GM19240 (cell line): ENCODE measurements at regions not wholly inside any gene's neighbourhood (a gene's known extent, or its start where the extent isn't known, plus 50 kb on each side); places are given as distances from the start of the nearest gene placed in this dataset.

Experiments
- DNase-seq: peaks from one replicate; pipeline ENCODE4 v3.0.0; 2011; ENCODE audit warnings: low spot score; ENCODE audit not compliant: insufficient read length

DNA sequence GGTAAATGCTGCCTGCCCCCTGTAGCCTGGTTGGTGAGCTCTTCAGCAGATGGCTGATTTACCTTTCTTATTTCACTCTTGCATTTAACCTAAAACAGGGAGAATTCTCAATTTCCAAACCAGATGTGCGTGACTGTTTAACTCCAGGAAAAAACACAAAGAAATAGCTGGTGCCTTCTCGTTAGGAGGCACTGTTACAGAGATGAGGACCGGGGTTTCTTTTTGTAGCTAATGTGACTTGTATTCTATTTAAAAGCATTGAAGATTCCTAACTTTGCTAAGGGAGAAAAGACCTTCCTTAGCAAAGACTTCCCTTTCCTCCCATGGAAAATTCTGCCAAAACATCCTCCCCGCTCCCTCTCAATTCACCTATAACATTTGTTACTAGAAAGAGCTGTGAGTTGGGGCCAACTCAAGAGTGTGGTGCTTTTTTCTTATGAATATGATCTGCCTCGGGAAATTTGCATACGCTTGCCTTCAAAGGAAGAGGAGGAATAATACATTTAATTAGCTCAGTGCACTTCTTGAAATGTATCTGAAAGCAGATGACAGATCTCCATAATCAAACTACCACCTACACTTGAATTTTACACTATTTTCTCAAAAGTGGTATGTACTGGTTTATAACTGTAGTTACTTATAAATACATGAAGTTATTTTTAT lies 102.0 kb upstream of the ARID2 start:
- DNase-seq: no peak

DNA sequence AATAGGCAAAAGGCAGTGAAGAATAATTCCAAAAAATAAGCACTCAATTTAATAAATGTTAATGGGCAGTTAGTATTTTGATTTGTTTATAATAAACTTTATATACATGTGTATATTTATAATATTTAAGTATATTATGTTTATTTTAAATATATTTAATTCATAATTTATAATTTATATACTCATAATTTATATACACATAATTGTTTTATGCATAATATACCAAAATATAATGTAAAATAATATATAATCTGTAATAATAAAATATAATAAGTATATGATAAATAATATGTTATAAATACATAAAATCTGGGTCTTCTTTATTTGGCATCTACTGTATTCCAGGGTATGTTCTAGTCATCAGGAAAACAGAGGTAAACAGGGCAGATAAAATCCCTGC lies 100.2 kb upstream of the ARID2 start:
- no peak for DNase-seq

DNA sequence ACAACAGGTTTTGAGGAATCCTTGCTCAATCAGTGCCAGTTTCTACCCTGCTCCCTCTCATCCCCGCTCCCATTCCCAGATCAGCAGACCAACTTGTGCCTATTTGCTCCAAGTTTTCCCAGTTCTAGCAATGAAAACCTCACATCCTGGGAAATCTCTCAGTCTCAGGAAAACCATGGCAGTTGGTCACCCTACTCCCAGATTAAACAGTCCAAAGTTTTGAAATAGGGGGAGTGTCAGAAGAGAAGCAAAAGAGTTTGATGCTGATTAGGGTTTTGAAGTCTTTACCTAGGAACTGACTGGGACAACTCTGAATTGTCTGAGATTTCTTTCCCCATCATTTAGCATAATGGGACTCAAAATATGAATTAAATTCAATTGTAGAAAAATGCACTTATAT lies 95.8 kb upstream of the ARID2 start:
- no peak for DNase-seq

DNA sequence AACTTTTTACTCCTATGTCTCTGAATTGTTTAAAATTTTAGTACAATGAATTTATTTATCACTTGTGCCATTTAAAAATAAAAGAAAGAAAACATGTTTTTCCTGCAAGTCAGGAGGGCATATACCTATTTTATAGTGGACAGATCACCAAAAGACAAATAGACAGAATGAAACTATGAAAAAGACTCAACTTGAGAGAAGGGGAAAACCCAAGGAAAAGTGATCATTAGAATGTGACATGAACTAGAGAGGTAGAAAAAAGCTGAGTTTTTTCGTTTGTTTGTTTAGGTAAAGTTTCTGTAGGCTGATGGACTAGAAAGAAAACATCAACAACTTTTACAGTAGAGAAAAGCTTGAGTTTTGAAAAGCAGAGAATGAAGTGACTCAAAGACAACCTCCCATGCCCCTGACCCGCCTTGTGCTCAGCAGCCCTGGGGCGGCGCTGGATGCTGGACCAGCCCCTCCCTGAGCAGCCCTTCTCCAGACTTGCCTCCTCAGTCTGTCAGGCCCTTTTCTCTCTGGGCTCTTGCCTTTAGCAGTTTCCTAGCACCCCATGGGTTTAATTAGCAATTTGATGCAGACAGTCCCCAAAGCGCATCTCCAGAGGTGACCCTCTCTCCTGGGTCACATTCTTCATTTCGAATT lies 95.1 kb upstream of the ARID2 start:
- DNase-seq: no peak

DNA sequence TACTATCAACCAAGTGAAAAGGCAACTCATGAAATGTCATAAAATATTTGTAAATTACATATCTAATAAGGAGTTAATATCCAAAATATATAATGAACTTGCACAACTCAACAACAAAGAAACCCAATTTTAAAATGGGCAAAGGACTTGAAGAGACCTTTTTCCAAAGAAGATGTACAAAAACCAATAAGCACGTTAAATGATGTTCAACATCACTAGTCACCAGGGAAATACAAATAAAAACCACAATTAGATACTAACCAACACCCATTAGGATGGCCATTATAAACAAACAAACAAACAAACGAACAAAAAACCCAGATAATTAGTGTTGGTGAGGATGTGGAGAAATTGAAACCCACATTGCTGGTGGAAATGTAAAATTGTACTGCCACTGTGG lies 92.3 kb upstream of the ARID2 start:
- DNase-seq: no peak

DNA sequence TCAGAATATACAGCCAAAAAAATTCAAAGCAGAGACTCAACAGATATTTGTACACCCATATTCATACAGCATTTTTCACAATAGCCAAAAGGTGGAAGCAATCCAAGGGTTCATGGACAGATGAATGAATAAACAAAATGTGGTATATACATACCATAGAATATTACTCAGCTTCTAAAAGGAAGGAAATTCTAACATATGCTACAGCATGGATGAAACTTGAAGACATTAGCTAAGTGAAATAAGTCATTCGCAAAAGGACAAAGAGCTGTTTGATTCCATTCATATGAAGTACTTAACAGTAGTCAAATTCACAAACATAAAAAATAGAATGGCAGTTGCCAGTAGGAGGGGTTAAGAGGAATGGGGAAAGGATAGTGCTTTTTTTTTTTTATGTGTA lies 91.8 kb upstream of the ARID2 start:
- DNase-seq: no peak

DNA sequence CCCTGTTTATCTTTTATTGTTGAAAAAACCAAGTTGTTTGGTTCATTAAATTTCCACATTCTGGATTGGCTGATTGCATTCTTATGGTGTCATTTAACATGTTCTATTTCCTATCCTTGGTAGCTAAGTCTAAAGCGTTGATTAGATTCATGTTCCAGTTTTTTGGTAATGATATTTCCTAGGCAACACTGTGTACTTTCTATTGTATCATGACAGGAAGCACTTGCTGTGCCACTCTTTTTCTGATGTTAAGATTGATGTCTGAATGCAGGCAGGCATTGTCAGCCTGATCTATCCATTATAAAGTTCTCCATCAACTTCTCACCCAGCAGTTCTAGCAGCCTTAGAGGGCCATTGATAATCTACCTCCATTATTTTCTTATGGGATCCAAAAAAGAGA lies 91.1 kb upstream of the ARID2 start:
- DNase-seq: no peak

DNA sequence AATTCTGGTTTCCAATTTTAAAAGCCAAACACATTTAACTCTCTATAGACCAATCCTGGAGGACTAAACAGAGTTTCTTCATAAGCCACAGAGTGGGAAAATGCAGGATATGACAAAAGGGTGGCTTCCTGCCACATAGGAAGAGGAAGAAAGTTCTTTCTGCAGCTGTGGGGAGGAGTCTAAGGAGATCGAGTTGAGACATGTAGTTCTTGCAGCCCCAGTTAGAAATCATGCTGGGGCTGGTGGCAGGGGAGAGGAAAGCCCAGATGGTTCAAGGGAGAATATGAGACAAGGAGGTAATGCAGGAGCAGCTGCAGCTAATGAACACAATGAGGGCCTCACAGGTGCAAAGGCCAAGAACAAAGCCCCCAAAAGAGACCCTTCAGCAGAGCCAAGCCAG lies 85.0 kb upstream of the ARID2 start:
- DNase-seq: no peak

DNA sequence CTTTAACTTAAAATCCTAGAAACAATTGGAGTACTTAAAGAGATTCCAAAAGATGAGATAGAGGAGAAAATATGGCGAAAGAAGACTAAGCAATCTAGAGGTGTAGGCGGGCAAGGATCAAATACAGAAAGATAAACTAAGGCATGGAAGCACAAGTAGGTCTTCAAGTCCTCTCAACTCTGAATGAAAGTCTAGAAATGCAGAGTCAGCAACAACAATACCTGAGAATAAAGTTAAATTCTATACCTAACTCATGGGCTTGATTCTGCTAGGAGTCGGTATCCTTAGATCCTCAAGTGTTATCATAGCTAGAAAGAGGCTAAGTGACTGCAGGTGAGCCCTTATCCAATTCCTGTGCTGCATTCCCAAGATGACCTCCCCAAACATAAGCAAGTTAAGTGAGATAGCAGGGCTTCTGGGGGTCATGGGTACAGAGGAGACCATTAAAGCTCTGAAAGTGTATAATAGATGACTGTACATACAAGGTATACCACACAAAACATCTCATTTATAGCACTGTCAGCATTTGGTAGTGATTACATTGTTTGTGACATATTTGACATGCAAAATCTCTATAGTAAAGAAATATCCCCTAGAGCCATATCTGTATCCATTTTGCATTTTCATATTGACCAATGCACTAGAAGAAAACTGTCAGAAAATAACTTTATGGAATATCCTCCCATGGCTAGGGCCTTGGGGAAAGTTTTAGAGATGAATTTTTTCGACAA lies 82.5 kb upstream of the ARID2 start:
- no peak for DNase-seq

DNA sequence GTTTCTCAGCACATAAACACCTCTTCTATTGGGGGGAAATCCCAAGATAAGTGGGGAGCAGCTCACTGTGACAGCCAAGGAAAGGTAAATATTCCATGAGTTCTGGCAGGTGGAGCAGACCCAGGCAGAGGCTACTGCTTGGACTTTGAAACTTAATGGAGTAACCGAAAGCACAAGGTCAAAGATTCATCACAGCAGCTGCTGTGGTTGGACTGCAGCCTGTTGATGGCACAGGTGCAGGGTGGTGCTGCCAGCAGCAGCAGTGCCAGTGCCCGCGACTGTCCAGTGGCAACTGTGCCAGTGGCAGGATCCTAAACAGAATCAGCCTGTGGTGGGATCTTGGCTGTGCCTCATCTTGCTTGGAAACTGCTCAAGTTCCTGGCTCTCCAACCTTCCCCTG lies 81.4 kb upstream of the ARID2 start:
- no peak for DNase-seq

DNA sequence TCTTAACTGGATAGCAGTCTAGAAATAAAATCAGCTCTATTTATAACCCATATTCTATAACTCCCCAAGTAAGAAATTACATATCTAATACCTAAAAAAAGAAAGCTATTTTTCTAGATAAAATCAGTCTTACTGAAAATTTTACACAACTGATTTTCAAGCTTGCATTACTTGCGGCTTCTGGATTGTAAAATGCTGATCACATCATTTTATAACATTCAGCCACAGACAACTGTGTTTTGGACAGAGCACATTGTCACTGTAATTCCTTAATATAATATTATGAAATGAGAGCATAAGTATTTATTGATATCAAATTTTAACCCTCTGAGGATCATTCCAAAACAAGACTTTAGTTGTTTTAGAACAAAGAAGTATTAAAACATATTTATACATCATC lies 78.5 kb upstream of the ARID2 start:
- DNase-seq: no peak

DNA sequence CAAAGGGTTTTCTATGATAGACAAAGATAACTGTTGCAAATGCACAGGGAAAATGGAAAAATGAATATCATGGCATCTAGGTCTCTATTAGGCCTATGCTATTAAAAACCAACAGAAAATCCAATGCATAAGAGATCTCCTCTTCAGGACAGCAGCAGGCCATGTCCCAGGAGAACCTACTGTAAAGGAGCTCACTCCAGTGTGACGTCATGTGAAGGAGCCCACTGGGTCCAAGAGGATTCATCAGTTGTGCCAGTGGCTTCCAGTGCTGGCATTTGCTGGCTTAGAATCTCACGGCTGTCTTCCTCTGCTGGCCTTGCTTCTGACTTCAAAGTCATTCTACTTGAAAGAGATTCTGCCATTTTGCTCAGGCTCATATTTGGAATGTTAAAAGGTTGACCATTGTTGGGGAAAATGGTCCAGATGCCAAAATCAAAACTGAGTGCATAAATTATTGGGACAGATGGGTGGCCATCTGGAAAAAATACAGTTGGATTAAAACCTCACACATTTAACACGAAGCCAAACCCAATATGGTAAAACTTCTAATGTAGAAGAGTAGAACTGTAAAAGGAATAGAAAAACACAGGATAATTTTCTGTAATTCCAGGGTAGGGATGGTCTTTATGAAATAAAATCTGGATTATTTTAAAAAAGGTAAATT lies 75.4 kb upstream of the ARID2 start:
- no peak for DNase-seq

DNA sequence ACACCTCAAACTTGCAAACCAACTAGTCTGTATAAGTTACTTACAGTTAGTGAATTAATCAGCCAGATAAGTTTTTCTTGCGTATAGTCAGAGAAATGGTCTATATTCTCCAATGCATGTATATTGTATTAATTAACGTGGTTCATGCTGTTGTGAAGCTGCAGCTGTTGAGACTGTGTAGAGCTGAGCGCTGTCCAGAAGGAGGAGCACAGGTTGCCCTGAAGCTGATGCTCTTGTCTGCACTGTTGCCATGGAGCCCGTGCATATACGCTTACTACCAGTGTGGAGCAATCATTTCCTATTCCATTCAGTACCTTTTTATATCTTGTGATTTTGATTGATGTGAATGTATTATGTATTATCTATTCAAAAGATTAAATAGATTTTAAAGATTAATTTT lies 74.3 kb upstream of the ARID2 start:
- DNase-seq: no peak

DNA sequence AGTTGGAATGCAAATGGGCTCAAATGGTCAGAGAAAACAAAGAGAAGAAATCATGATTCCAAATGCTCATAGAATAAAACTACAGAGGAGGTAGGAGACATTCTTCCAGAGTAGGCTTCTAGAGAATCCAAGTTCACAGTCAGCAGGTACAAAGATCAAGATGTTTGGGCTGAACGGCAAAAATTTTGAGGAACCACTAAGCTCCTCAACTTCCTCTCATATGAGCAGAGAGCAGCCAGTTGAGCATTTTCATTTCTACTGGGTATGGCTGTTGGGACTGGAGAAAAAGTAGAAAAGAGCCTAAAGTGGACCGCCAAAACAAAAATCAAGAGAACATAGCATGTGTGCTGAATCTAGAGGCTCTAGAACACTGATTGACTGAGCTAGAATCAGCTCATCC lies 73.8 kb upstream of the ARID2 start:
- DNase-seq: no peak

DNA sequence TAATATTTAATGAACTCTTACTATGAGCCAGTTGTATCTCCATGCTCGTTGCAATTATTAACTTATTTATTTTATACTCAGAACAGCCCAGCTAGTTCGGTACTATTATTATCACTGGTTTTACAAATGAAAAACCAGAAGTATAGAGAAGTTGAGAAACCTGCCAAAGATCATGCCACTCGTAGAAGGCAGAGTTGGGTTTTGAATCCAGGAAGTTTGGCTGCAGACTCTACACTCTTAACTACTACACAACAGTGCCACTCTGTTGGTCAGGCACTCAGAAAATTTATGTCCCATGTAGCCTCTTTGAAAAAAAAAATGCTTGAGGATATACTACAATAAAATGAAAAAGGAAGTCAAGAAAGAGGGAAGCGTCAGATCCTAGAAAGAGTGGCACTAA lies 71.5 kb upstream of the ARID2 start:
- DNase-seq: no peak

DNA sequence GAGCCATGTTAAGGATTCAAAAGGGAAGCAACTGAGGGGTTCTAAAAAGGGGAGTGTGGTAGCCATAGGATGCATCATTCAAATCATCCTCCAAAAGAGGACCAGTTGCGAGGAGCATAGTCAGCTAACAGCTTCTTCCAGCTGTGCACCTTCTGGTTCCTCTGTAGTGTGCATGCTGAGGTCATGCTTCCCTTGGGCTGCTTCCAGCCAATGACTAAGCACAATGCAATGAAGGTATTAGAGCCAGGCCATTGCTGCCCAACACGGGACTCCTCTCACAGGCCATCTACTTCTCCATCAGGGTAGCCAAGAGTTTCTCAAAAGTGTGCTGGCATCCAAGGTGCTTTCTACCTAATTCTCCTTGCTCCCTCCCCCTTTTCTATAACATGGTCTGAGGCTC lies 69.2 kb upstream of the ARID2 start:
- no peak for DNase-seq

DNA sequence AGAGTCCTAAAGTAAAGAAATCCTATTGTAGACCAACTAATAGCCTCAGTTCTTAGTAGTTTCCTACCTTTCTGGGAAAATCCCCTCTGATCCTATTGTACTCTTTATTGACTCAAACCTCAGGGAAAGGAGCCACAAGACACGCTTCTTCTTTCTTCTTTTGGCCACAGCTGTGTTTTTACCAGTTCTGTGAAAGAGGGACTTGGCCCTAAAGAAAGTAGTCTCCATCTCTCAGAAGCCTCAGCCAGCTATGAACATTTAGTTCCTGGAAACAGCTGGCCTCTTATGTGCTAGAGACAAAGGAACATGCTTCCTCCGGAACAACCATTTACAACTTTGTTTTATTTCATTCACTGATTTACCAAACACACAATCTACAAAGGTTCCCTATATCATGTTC lies 66.1 kb upstream of the ARID2 start:
- no peak for DNase-seq

DNA sequence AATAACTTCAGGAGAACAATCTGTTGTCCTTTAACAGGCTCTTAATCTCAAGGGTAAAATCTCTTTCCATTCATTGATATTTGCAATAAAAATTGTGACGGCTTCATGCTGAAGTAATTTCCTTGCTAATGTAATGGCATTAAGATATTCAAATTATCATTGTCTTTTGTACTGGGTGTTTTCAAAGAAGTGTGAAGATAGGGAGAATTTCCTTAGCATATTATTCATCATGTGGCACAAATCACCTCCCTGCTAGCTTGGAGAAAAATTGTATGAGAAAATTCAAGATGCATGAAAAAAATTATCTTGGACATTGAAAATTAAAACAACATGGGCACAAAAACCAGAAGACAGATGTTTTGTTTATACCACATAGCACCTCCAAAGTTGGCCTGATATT lies 63.6 kb upstream of the ARID2 start:
- no peak for DNase-seq

DNA sequence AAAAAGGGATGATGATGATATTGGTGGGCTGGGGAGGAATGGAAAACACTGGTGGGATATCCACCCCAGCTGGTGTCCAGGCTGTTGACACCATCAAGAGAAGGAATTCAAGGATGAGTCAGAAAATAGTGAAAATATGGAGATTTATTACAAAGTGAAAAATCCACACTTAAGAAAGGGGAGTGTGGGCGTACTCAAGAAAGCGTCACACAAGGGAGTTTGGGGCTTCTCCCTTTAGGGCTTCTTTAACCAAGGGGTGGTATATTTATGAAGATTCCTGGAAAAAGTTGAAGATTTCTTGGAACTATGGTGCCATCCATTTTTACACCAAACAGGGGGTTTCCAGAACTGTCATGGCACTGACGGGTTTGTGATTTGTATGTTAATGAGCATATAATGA lies 63.1 kb upstream of the ARID2 start:
- DNase-seq: no peak

DNA sequence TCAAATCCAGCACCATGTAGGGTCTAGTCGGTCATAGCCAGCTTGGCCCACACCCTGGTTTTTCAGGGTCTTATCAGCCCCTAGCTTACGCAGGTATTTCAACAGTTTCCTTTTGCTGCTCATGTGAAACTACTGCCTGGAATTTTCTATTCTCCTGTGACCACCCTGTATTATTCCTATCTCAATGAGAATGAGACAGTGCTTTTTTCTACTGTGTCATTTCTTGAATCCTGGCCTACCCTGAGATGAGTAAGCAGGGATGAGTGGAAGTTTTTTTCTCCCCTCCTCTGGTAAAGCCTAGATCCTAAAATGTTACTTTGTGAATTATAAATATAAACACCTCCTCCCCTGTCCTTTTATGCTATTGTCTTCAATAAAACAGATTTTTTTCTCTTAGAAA lies 62.7 kb upstream of the ARID2 start:
- no peak for DNase-seq

DNA sequence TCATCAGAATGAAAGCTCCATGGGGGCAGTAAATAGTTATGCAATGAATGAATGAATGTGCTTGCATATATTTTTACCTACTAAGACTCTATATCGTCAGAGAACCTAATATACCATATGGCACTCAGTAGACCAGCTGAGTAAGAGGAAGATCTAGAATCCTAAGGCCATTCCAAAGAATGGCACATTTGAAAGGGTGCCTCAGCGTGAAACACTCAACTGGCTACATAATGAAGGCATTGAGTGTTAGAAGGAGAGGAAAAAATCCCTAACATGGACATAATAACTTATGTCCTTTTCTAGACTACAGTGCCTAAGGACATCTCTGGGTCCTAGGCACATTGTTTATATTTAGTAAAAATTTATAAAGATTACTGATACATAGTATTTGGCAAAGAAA lies 61.7 kb upstream of the ARID2 start:
- DNase-seq: no peak

DNA sequence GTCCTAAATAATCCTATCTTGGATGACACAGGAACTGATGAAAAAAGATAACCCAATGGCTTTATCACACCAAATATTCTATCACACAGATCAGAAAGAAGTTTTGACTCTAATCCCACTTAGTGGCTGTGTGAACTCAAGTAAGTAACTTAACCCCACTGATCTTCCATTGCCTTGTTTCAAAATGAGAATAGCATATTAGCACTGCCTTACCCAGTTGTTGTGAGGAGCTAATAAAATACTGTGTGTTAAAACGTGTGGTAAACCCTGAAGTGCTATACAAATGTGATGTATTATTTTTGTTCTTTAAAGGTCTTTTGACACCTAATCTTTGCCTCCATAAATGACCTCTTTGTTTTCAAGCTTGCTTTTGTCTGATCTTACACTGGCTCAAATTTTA lies 60.9 kb upstream of the ARID2 start:
- no peak for DNase-seq
